ENCODE measurements at regions not wholly inside any gene's neighbourhood (a gene's known extent, or its start where the extent isn't known, plus 50 kb on each side); places are given as distances from the start of the nearest gene placed in this dataset.

DNA sequence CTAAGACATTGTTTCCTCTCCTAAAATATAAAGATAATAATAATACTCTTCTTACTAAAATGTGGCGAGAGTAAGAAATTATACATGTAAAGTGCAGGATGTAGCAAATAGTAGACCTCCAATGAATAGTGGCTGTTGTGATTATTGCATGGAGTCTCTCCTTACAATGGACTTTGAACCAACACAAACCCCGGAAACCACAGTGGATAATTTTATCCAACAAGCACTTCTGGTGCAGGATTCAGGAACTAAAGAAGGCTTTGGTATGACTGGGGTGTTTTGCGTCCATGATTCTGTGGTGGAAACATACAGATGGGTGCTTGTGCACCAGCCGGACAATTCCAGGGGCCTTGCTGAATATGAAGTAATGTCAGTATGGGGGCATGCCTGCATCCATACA lies 146.4 kb upstream of the UBASH3B start:
- H3K4me3 ChIP-seq (ENCODE audit: low read depth, low read length): no peak overlapping the region
- no peak for TF ChIP-seq CTCF (IDR thresholded peaks at IDR 0.05; ENCODE audit: borderline replicate concordance, insufficient read depth, low read depth, low read length)

GRCh38 chr11:122505304-122506006 lies 150.1 kb upstream of the UBASH3B start:
- no peak overlapping the region for H3K4me3 ChIP-seq (ENCODE audit: low read depth, low read length)
- TF ChIP-seq CTCF (IDR thresholded peaks at IDR 0.05; ENCODE audit: borderline replicate concordance, insufficient read depth, low read depth, low read length): peak; percentile 86

GRCh38 chr11:122494221-122494620 lies 161.3 kb upstream of the UBASH3B start:
- TF ChIP-seq CTCF (IDR thresholded peaks at IDR 0.05; ENCODE audit: borderline replicate concordance, insufficient read depth, low read depth, low read length): no peak

GRCh38 chr11:122491509-122491908 lies 164.0 kb upstream of the UBASH3B start:
- H3K4me3 ChIP-seq (ENCODE audit: low read depth, low read length): no peak overlapping the region
- no peak for TF ChIP-seq CTCF (IDR thresholded peaks at IDR 0.05; ENCODE audit: borderline replicate concordance, insufficient read depth, low read depth, low read length)

More at GRCh38 chr11:122494221-122494620, 161.3 kb upstream of the UBASH3B start:
- no peak overlapping the region for H3K4me3 ChIP-seq (ENCODE audit: low read depth, low read length)

DNA sequence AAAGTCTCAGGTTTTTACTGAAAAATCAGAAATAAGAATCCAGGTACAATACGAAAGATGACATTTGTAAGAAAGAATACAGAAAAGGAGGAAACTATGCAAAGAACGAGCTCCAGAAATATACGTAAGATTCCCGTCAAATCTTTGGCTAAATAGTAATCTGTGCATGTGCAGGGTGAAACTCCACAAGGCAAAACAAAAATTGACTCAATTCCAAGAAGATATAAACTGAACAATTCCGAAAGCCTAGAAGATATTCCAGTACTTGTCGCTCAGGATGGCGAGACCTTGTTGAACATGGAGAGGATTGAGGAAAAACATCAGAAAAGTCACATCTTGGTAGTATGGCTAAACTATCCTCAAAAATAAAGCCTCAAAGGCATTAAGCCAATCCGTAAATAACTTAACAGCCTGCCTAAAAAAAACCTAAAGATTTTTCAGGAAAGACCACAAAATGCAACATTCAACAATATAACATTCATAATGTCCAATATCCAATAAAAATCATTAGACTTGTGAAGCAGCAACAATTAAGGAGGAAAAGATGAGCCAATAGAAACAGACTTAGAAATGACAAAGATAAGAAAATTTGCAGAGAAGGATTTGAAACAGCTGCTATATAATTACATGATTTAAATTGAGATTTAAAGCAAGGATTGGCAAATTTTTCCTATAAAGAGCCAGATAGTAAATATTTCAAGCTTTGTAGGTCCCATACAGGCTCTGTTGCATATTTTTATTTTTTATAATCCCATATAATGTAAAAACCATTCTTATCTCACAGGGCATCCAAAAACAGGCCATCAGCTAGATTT lies 166.4 kb upstream of the UBASH3B start:
- H3K4me3 ChIP-seq (ENCODE audit: low read depth, low read length): no peak overlapping the region
- TF ChIP-seq CTCF (IDR thresholded peaks at IDR 0.05; ENCODE audit: borderline replicate concordance, insufficient read depth, low read depth, low read length): no peak

GRCh38 chr11:122487669-122488068 lies 167.9 kb upstream of the UBASH3B start:
- no peak overlapping the region for H3K4me3 ChIP-seq (ENCODE audit: low read depth, low read length)
- no peak for TF ChIP-seq CTCF (IDR thresholded peaks at IDR 0.05; ENCODE audit: borderline replicate concordance, insufficient read depth, low read depth, low read length)
